CD4-positive, CD25-positive, alpha-beta regulatory T cell (primary cell): ENCODE measurements at regions not wholly inside any gene's neighbourhood (a gene's known extent, or its start where the extent isn't known, plus 50 kb on each side); places are given as distances from the start of the nearest gene placed in this dataset.

Experiments
- ATAC-seq, 2 donors: fragments of 150-1000 bp; cut with Tn5 transposase; one replicate each; pipeline ENCODE4 v1.10.0; 2021; ENCODE audit warnings: low read depth in 2 of 2, moderate number of reproducible peaks in 2 of 2, moderate library complexity in 1 of 2
- DNase-seq, 3 donors: peaks; one replicate each; pipeline versions ENCODE4 v3.0.0 to v3.0.0-alpha.2; 2012 to 2022; ENCODE audit warnings: mixed read lengths in 1 of 3
- H3K27ac ChIP-seq: one replicate; pipeline ENCODE4 v1.7.0; 2013; ENCODE audit warnings: mild to moderate bottlenecking, low read length; ENCODE audit not compliant: insufficient read depth, poor library complexity, severe bottlenecking
- H3K27me3 ChIP-seq: one replicate; pipeline ENCODE4 v1.7.0; 2013; ENCODE audit warnings: low read length; ENCODE audit not compliant: control insufficient read depth, insufficient read depth
- H3K36me3 ChIP-seq: one replicate; pipeline ENCODE4 v1.7.0; 2013; ENCODE audit warnings: mild to moderate bottlenecking, low read length, moderate library complexity; ENCODE audit not compliant: control insufficient read depth, insufficient read depth
- H3K4me1 ChIP-seq: 2 replicates; pipeline ENCODE4 v1.7.0; 2013; ENCODE audit warnings: mild to moderate bottlenecking, low read length; ENCODE audit not compliant: insufficient read depth, control insufficient read depth, poor library complexity, severe bottlenecking
- H3K4me3 ChIP-seq: one replicate; pipeline ENCODE4 v1.7.0; 2013; ENCODE audit warnings: low read depth, mild to moderate bottlenecking, low read length, moderate library complexity
- H3K9me3 ChIP-seq, 2 experiments: 1 replicate in 1 of 2; 2 replicates in 1 of 2; pipeline ENCODE4 v1.7.0; 2013; ENCODE audit warnings: low read length in 2 of 2, mild to moderate bottlenecking in 1 of 2, moderate library complexity in 1 of 2; ENCODE audit not compliant: control insufficient read depth in 2 of 2
- H3K27ac Mint-ChIP-seq, 3 donors: one replicate each; pipeline ENCODE4 v1.8.0; 2020 to 2022; ENCODE audit warnings: mild to moderate bottlenecking in 3 of 3, mixed read lengths in 3 of 3, moderate library complexity in 2 of 3
- H3K27me3 Mint-ChIP-seq: one replicate; pipeline ENCODE4 v1.8.0; 2022; ENCODE audit warnings: mild to moderate bottlenecking, mixed read lengths
- H3K36me3 Mint-ChIP-seq: one replicate; pipeline ENCODE4 v1.8.0; 2020; ENCODE audit warnings: mixed read lengths
- H3K4me1 Mint-ChIP-seq, 4 donors: one replicate each; pipeline ENCODE4 v1.8.0; 2020 to 2022; ENCODE audit warnings: mixed read lengths in 4 of 4, mild to moderate bottlenecking in 1 of 4
- H3K4me3 Mint-ChIP-seq, 4 donors: one replicate each; pipeline ENCODE4 v1.8.0; 2020 to 2022; ENCODE audit warnings: mild to moderate bottlenecking in 4 of 4, mixed read lengths in 4 of 4, moderate library complexity in 3 of 4
- H3K9me3 Mint-ChIP-seq, 7 donors: one replicate each; pipeline ENCODE4 v1.8.0; 2020 to 2022; ENCODE audit warnings: mixed read lengths in 7 of 7, mild to moderate bottlenecking in 3 of 7, moderate library complexity in 2 of 7

- no peak overlapping the region for H3K27ac Mint-ChIP-seq
- Histone ChIP-seq H3K4me1 (peaks cover 6% of the 10 kb centered on the region), H3K27ac (no peak overlapping the region), H3K36me3 (no peaks in the 10 kb centered on the region), H3K4me3 (no peak overlapping the region), H3K27me3 (peaks cover 7% of the 10 kb centered on the region), H3K9me3 (no peaks in the 10 kb centered on the region)
- peaks cover 0 to 7% (median 2%) of the 10 kb centered on the region in 4 donors for H3K4me1 Mint-ChIP-seq
- no peak overlapping the region for H3K4me3 Mint-ChIP-seq
- ATAC-seq (no peak), DNase-seq (no peak)
- H3K27me3 Mint-ChIP-seq: peaks cover 53% of the 10 kb centered on the region
- H3K36me3 Mint-ChIP-seq: no peaks in the 10 kb centered on the region
- peaks cover 0 to 1% (median 0%) of the 10 kb centered on the region in 7 donors for H3K9me3 Mint-ChIP-seq
These were observed 54.9 kb upstream of the DLX4 start for GRCh38 chr17:49914096-49914490.

DNA sequence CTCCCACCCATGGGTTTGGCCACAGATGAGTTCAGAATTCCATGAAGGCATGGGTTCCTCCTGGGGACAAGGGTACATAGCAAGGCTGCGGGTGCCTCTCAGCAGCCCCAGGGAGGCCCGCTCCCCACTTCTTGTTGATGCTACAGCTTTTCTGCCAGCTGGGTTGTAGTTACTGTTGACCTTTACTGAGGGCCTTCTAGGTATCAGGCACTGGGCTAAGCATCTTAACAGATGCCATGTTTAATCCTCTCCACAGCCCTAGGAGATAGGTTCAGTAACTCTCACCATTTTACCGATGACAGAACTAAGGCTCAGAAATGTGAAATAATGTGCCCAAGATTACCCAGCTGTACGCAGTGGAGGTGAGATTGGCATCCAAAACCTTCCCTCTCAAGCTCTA, 54.3 kb upstream of the DLX4 start:
- H3K9me3 ChIP-seq: no peaks in the 10 kb centered on the region
- no peaks in the 10 kb centered on the region for H3K36me3 ChIP-seq
- H3K4me1 Mint-ChIP-seq: peaks cover 0 to 7% (median 2%) of the 10 kb centered on the region in 4 donors
- no peak overlapping the region for H3K27ac Mint-ChIP-seq
- no peaks in the 10 kb centered on the region for H3K36me3 Mint-ChIP-seq
- H3K9me3 Mint-ChIP-seq: peaks cover 0 to 1% (median 0%) of the 10 kb centered on the region in 7 donors
- H3K4me1 ChIP-seq: peaks cover 6% of the 10 kb centered on the region
- H3K4me3 ChIP-seq: no peak overlapping the region
- DNase-seq (no peak), ATAC-seq (no peak)
- H3K27me3 Mint-ChIP-seq: peaks cover 47% of the 10 kb centered on the region
- H3K27ac ChIP-seq: no peak overlapping the region
- peaks cover 7% of the 10 kb centered on the region for H3K27me3 ChIP-seq
- no peak overlapping the region for H3K4me3 Mint-ChIP-seq

GRCh38 chr17:49915260-49915659, 53.7 kb upstream of the DLX4 start:
- DNase-seq (no peak), ATAC-seq (no peak)
- H3K4me3 Mint-ChIP-seq: no peak overlapping the region
- H3K4me1 ChIP-seq: peaks cover 5% of the 10 kb centered on the region
- H3K27ac Mint-ChIP-seq: no peak overlapping the region
- H3K27me3 ChIP-seq: peaks cover 7% of the 10 kb centered on the region
- H3K27me3 Mint-ChIP-seq: peaks cover 45% of the 10 kb centered on the region
- H3K27ac ChIP-seq: no peak overlapping the region
- H3K9me3 ChIP-seq: no peaks in the 10 kb centered on the region
- H3K4me3 ChIP-seq: no peak overlapping the region
- no peaks in the 10 kb centered on the region for H3K9me3 Mint-ChIP-seq
- no peaks in the 10 kb centered on the region for H3K36me3 ChIP-seq
- peaks cover 0 to 4% (median 2%) of the 10 kb centered on the region in 4 donors for H3K4me1 Mint-ChIP-seq
- no peaks in the 10 kb centered on the region for H3K36me3 Mint-ChIP-seq

DNA sequence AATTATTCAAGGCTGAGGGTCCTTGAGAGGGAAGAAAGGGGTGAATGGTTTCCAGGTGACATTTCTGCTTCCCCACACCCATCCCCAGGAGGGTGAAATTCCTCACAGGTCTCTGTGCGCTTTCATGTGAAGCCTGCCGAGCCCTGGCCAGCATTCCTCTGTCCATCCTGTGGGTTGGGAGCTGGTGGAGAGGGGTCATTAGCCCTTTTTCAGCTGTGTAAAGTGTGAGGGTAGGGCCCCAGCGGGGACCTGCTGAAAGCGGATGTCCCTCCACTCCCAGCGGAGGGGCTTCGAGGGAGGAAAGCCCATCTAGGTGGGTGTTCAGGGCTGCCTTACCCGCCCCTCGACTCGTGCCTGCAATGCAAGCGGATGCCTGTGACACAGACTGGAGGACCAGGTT, 53.3 kb upstream of the DLX4 start:
- H3K4me1 ChIP-seq: peaks cover 1% of the 10 kb centered on the region
- DNase-seq (no peak), ATAC-seq (no peak)
- no peak overlapping the region for H3K4me3 Mint-ChIP-seq
- H3K4me1 Mint-ChIP-seq: peaks cover 0 to 3% (median under 1%) of the 10 kb centered on the region in 4 donors
- no peak overlapping the region for H3K27ac ChIP-seq
- peaks cover 5% of the 10 kb centered on the region for H3K27me3 ChIP-seq
- no peaks in the 10 kb centered on the region for H3K9me3 Mint-ChIP-seq
- H3K27me3 Mint-ChIP-seq: peaks cover 46% of the 10 kb centered on the region
- H3K4me3 ChIP-seq: no peak overlapping the region
- H3K27ac Mint-ChIP-seq: no peak overlapping the region
- no peaks in the 10 kb centered on the region for H3K36me3 Mint-ChIP-seq
- H3K9me3 ChIP-seq: no peaks in the 10 kb centered on the region
- H3K36me3 ChIP-seq: no peaks in the 10 kb centered on the region

- ATAC-seq (no peak), DNase-seq (no peak)
- no peak overlapping the region for H3K4me3 Mint-ChIP-seq
- H3K27ac Mint-ChIP-seq: no peak overlapping the region
- peaks cover 33% of the 10 kb centered on the region for H3K27me3 Mint-ChIP-seq
- no peaks in the 10 kb centered on the region for H3K27me3 ChIP-seq
- no peaks in the 10 kb centered on the region for H3K36me3 ChIP-seq
- H3K36me3 Mint-ChIP-seq: no peaks in the 10 kb centered on the region
- no peaks in the 10 kb centered on the region for H3K4me1 Mint-ChIP-seq
- H3K4me1 ChIP-seq: no peaks in the 10 kb centered on the region
- H3K4me3 ChIP-seq: no peak overlapping the region
- H3K9me3 Mint-ChIP-seq: no peaks in the 10 kb centered on the region
- H3K27ac ChIP-seq: no peak overlapping the region
- H3K9me3 ChIP-seq: no peaks in the 10 kb centered on the region
These were observed 52.0 kb upstream of the DLX4 start for GRCh38 chr17:49916854-49917515.

DNA sequence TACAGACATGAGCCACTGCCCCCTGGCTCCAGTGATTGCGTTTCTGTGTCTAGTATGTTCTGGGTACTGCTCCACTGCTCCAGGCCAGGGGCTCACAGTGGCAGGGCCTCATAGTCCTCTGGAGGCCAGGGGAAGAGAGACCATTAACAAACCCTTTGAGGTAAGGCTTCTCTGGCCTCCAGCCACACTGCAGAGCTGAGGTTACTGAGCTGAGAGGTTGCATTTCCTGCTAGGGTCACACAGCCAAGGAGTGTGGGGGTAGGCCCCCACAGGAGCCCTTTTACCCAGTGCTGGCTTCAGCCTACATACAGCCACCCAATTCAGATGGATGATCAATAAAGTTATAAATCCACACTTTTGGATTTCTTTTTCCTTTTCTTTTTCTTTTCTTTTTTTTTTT, 50.4 kb upstream of the DLX4 start:
- no peaks in the 10 kb centered on the region for H3K9me3 Mint-ChIP-seq
- Histone ChIP-seq H3K4me3 (no peak overlapping the region), H3K9me3 (no peaks in the 10 kb centered on the region), H3K36me3 (no peaks in the 10 kb centered on the region), H3K27me3 (no peaks in the 10 kb centered on the region), H3K4me1 (no peaks in the 10 kb centered on the region), H3K27ac (no peak overlapping the region)
- H3K27me3 Mint-ChIP-seq: peaks cover 20% of the 10 kb centered on the region
- H3K36me3 Mint-ChIP-seq: no peaks in the 10 kb centered on the region
- H3K4me3 Mint-ChIP-seq: no peak overlapping the region
- no peaks in the 10 kb centered on the region for H3K4me1 Mint-ChIP-seq
- DNase-seq (no peak), ATAC-seq (no peak)
- H3K27ac Mint-ChIP-seq: no peak overlapping the region
